ENCODE measurements at regions not wholly inside any gene's neighbourhood (a gene's known extent, or its start where the extent isn't known, plus 50 kb on each side); places are given as distances from the start of the nearest gene placed in this dataset.

DNA sequence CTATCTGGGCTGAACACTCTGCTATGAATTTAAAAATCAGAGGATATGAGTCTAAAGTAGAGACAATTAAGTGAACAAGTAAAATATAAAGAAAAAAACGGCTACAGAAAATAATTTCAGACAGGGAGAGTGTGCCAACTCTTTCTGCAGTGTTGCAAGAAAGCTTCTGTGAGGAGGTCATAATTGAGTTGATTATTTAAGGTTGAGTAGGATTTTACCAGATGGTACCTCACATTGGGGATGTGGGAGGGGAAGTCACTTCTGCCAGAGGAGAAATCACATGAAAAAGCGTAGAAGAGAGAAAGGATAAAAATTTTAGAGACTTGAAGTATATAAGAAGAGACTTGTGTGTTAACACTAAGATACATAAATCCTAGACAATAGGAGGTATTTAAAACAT lies 238.0 kb upstream of the NCAM2 start:
- no peak for DNase-seq
- Histone ChIP-seq H3K27ac (no peak overlapping the region), H3K4me3 (ENCODE audit: low read depth, low read length) (no peak overlapping the region), H3K27me3 (replicated peaks) (no peaks in the 10 kb centered on the region), H3K36me3 (replicated peaks) (no peaks in the 10 kb centered on the region)
- TF ChIP-seq, protein P1, sequence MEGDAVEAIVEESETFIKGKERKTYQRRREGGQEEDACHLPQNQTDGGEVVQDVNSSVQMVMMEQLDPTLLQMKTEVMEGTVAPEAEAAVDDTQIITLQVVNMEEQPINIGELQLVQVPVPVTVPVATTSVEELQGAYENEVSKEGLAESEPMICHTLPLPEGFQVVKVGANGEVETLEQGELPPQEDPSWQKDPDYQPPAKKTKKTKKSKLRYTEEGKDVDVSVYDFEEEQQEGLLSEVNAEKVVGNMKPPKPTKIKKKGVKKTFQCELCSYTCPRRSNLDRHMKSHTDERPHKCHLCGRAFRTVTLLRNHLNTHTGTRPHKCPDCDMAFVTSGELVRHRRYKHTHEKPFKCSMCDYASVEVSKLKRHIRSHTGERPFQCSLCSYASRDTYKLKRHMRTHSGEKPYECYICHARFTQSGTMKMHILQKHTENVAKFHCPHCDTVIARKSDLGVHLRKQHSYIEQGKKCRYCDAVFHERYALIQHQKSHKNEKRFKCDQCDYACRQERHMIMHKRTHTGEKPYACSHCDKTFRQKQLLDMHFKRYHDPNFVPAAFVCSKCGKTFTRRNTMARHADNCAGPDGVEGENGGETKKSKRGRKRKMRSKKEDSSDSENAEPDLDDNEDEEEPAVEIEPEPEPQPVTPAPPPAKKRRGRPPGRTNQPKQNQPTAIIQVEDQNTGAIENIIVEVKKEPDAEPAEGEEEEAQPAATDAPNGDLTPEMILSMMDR (IDR thresholded peaks at IDR 0.05; ENCODE audit: low read depth, low read length, missing control alignments) = no peak
- in situ Hi-C loops (cut with HindIII; ENCODE audit: low pct_ligation_motif_present, low sequenced_read_pairs) = no loop called here

DNA sequence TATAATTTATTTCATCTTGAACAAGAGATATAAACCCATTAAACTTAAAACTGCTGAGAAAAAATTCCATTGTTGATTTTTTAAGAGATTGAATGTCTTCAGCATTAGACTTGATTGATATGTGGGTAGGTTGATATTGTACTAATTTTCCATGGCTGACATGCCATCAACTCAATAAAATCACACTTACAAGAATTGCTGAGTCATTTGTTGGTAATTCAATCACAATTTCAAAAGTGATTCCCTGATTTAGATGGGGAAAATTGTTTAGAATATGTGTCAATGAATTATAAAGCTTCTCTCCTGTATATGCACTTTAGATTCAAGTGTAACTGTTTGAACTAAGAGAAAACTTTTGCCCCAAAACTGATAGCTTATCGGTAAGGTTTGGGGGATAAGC lies 223.5 kb upstream of the NCAM2 start:
- Histone ChIP-seq H3K4me3 (ENCODE audit: low read depth, low read length) (no peak overlapping the region), H3K27ac (no peak overlapping the region), H3K36me3 (replicated peaks) (no peaks in the 10 kb centered on the region), H3K27me3 (replicated peaks) (no peaks in the 10 kb centered on the region)
- in situ Hi-C loops (cut with HindIII; ENCODE audit: low pct_ligation_motif_present, low sequenced_read_pairs) = no loop called here
- DNase-seq = no peak
- TF ChIP-seq, protein P1 (IDR thresholded peaks at IDR 0.05; ENCODE audit: low read depth, low read length, missing control alignments) = no peak

DNA sequence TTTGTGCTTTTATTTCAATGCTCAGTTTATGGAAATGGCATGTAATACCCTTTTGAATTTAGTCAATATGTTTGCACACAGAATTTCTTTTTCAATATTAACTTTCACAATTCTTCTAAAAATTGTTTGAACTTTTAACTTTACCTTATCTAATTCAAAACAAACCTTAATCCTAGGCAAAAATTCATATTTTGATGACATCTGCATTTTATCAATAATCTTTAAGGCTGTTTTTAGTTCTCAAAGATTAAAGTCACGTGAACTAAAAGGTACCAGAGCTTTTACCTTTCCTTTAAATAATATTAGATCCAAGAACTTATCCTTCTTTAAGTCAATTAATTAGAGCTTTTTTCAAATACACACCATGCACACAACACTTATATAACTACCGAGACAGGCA lies 218.9 kb upstream of the NCAM2 start:
- in situ Hi-C loops (cut with HindIII; ENCODE audit: low pct_ligation_motif_present, low sequenced_read_pairs) = no loop called here
- Histone ChIP-seq H3K4me3 (ENCODE audit: low read depth, low read length) (no peak overlapping the region), H3K27ac (no peak overlapping the region), H3K36me3 (replicated peaks) (no peaks in the 10 kb centered on the region), H3K27me3 (replicated peaks) (no peaks in the 10 kb centered on the region)
- TF ChIP-seq, protein P1 (IDR thresholded peaks at IDR 0.05; ENCODE audit: low read depth, low read length, missing control alignments) = no peak
- no peak for DNase-seq

DNA sequence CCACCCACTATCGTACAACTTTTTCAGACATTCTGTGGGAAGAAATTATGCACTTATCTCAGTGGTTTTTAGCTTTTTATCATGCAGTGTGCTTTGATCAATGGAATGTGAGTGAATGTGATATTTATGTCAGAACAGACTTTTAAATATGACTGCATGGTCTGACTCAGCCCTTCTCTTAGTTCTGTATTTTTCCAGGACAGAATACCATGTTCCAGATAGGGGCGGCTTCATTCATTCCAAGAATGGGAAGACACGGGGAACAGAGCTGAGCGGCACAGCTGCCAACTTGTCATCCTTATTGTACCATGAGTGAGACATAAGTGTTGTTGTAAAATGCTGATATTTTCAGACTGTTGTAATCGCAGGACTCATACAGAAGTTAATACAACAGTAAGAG lies 214.6 kb upstream of the NCAM2 start:
- in situ Hi-C loops (cut with HindIII; ENCODE audit: low pct_ligation_motif_present, low sequenced_read_pairs) = no loop called here
- no peaks in the 10 kb centered on the region for H3K27me3 ChIP-seq (replicated peaks)
- no peak for DNase-seq
- H3K4me3 ChIP-seq (ENCODE audit: low read depth, low read length) = no peak overlapping the region
- H3K36me3 ChIP-seq (replicated peaks) = no peaks in the 10 kb centered on the region
- H3K27ac ChIP-seq = no peak overlapping the region
- TF ChIP-seq, protein P1 (IDR thresholded peaks at IDR 0.05; ENCODE audit: low read depth, low read length, missing control alignments) = no peak

DNA sequence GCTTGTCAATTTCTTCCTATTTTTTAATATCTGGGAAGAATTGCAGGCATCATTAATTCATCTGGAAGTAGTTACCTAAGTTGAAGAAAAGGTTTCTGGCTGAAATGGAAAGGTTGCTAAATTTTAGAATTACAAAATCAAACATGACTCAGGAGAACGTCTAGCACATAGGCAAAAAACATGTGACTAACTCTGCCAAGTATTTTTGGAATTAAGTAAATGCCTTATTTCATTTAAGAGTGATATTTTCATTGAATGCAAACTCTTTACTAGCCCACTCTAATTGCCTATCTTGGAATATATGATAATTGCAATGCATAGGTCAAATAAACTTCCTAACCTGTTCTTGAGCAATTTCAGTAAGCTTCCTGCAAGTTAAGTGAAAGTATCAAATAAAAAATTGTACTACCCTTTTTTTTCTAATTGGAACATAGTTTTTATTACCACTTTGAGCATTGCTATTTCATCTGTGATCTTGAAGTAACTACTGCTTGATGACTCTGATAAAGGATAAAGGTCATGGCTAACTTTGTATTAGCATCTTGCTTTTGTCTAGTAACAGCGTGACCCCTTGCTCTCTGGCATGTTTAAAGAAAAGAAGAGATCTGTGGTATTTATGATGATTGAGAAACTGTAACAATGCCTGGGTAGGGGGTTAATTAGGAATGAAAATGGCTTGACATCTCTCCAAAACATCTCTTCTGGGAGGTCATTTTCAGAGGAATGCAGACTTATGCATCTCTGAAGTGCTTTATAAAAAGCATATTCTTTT lies 208.3 kb upstream of the NCAM2 start:
- in situ Hi-C loops (cut with HindIII; ENCODE audit: low pct_ligation_motif_present, low sequenced_read_pairs) = no loop called here
- TF ChIP-seq, protein P1 (IDR thresholded peaks at IDR 0.05; ENCODE audit: low read depth, low read length, missing control alignments) = no peak

DNA sequence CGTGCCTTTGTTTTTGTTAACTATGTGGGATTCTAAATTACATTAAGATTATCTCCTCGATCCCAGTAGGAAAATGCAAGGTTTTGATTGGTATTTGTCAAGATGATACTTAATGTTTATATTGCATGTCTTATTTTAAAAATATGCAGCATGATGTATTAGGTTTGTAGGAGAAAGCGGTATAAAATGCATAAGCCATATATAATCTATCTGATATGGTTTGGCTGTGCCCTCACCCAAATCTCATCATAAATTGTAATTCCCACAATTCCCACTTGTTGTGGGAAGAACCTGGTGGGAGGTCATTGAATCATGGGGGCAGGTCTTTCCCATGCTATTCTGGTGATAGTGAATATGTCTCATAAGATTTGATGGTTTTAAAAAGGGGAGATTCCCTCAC lies 198.1 kb upstream of the NCAM2 start:
- no peaks in the 10 kb centered on the region for H3K36me3 ChIP-seq (replicated peaks)
- in situ Hi-C loops (cut with HindIII; ENCODE audit: low pct_ligation_motif_present, low sequenced_read_pairs) = no loop called here
- DNase-seq = no peak
- no peak overlapping the region for H3K27ac ChIP-seq
- H3K27me3 ChIP-seq (replicated peaks) = no peaks in the 10 kb centered on the region
- H3K4me3 ChIP-seq (ENCODE audit: low read depth, low read length) = no peak overlapping the region
- TF ChIP-seq, protein P1 (IDR thresholded peaks at IDR 0.05; ENCODE audit: low read depth, low read length, missing control alignments) = no peak

More for the DNA sequence above, 208.3 kb upstream of the NCAM2 start:
- no peaks in the 10 kb centered on the region for H3K36me3 ChIP-seq (replicated peaks)
- DNase-seq = no peak
- no peak overlapping the region for H3K27ac ChIP-seq
- no peaks in the 10 kb centered on the region for H3K27me3 ChIP-seq (replicated peaks)
- H3K4me3 ChIP-seq (ENCODE audit: low read depth, low read length) = no peak overlapping the region
